BLaER1 treated with 17β-estradiol and CSF1 and Interleukin-3, amounts not matched to agents 10 nM and 100 nM (cell line): ENCODE measurements at regions not wholly inside any gene's neighbourhood (a gene's known extent, or its start where the extent isn't known, plus 50 kb on each side); places are given as distances from the start of the nearest gene placed in this dataset.

Source experiments
- H3K27ac ChIP-seq, 11 experiments: shearing (Covaris generic); formaldehyde crosslinking; 2 replicates each; pipeline ENCODE4 v1.8.1; 2022
- H3K27me3 ChIP-seq, 11 experiments: shearing (Covaris generic); formaldehyde crosslinking; 2 replicates each; pipeline ENCODE4 v1.8.1; 2022
- H3K36me3 ChIP-seq, 11 experiments: shearing (Covaris generic); formaldehyde crosslinking; 2 replicates each; pipeline ENCODE4 v1.8.1; 2022
- H3K4me1 ChIP-seq, 10 experiments: shearing (Covaris generic); formaldehyde crosslinking; 2 replicates each; pipeline ENCODE4 v1.8.1; 2022
- H3K4me2 ChIP-seq, 11 experiments: shearing (Covaris generic); formaldehyde crosslinking; 2 replicates each; pipeline ENCODE4 v1.8.1; 2022
- H3K4me3 ChIP-seq, 10 experiments: shearing (Covaris generic); formaldehyde crosslinking; 2 replicates each; pipeline ENCODE4 v1.8.1; 2022
- H3K9ac ChIP-seq, 11 experiments: shearing (Covaris generic); formaldehyde crosslinking; 2 replicates each; pipeline ENCODE4 v1.8.1; 2022
- H3K9me3 ChIP-seq, 11 experiments: shearing (Covaris generic); formaldehyde crosslinking; replicated peaks in 1 of 11; 2 replicates each; pipeline ENCODE4 v1.8.1; 2022
- H4K20me1 ChIP-seq, 11 experiments: shearing (Covaris generic); formaldehyde crosslinking; 2 replicates each; pipeline ENCODE4 v1.8.1; 2022
- Cebpa-rat ChIP-seq, 11 experiments: shearing (Covaris generic); IDR thresholded peaks; 2 replicates each; pipeline ENCODE4 v1.8.1; 2022

DNA sequence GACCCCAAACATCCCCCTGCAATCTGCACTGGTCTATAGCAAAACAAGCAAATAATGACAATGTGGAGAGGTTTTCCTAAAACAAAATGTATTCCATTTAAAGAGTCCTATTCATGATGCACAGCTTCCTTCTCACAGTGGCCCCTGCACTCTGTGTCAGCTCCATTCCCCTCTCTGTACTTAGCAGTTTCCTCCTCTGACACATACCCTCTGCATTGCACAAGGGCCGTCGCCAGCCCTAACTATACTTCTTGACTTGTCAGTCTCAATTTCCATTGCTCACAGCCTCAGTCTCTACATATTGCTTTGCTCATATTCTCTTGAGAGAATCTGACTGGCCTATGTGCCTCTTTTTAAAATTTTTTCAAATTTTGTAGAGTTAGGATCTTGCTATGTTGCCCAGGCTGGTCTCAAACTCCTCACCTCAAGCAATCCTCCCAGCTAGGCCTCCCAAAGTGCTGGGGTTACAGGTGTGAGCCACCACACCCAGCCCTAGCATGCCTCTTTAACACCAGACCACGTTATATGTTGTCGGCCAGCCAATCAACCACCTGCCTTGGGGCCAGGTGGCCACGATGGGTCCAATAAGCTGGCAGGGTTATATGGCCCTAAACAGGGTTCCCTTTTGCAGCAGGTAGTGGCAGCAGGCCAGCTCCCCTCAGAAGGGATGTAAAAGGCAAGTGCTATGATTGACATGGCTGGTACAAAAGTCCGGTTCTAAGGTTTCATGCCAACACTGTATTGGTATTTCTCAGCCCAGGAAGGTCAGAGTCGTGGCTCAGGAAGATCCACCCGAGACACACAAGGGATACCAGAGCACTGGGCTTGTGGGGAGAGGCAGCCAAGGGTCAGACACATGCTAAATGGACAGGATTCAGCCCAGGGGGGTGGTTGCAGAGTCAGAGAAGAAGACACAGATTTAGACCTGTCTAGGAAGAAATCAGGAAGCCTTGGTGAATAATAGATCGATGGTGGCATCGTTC lies 59.0 kb upstream of the SMAD3 start:
- H3K9ac ChIP-seq: no peak overlapping the region
- no peaks in the 10 kb centered on the region for H4K20me1 ChIP-seq
- H3K27me3 ChIP-seq: no peaks in the 10 kb centered on the region
- H3K4me1 ChIP-seq: peaks cover 0 to 83% (median 11%) of the 10 kb centered on the region in 10 experiments; a peak in 12 of 20 replicates
- peak overlapping the region in 1 of 11 experiments; percentile 79; a peak in 1 of 22 replicates for H3K27ac ChIP-seq
- peak overlapping the region in 3 of 11 experiments; percentile 36 to 77 (median 58); a peak in 6 of 22 replicates for H3K4me2 ChIP-seq
- H3K4me3 ChIP-seq: no peak overlapping the region
- H3K36me3 ChIP-seq: no peaks in the 10 kb centered on the region
- H3K9me3 ChIP-seq: peaks cover 0 to 19% (median 4%) of the 10 kb centered on the region in 11 experiments; a peak in 9 of 22 replicates
- TF ChIP-seq Cebpa-rat (IDR thresholded peaks at IDR 0.05): no peak

DNA sequence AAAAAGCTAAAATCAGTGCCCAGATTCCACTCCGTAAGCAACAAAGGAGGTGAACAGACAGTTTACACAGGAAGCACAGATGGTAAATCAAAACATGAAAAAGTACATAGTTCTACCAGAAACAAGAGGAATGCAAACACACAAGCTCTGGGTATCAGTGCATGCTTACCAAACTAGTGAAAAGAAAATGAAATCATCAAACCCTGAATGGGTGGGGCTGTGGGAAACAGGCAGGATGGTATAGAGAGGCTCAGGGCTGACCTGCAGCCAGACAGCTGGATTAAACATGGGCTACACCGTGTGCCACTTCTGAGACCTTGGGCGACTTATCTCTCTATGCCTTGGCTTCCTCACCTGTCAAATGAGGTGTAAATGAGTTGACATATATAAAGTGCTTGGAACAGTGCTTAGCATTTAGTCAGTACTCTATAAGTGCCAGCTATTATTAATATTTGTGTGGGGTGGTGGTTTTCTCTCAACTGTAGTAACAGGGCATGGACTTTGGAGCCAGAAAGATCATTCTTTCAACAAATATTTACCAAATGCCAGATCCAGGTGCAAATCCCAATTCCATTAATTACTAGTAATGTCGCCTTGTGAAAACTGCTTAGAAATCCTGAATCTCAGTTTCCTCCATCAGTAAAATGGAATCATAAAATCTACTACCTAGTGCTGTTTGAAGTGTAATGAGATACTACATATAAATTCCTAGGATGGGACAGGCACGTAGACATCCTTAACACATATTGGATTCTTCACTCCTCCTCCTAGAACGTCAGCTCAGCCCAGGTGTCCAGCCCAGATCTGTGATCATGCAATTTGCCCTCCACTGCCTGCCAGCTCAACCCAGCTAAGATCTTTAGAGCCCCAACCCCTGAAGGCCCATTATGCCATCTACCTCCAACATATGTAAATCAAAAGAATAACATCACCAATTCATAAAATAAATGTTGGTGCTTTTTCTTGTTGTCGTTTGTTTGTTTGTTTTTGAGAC lies 55.5 kb upstream of the SMAD3 start:
- Histone ChIP-seq H4K20me1 (no peaks in the 10 kb centered on the region), H3K9me3 (peaks cover 0 to 5% (median 0%) of the 10 kb centered on the region in 11 experiments; a peak in 1 of 22 replicates), H3K27me3 (no peaks in the 10 kb centered on the region), H3K9ac (no peak overlapping the region), H3K36me3 (no peaks in the 10 kb centered on the region), H3K4me2 (peak overlapping the region in 4 of 11 experiments; percentile 16 to 73 (median 32); a peak in 2 of 22 replicates), H3K4me1 (peaks cover 17 to 85% (median 28%) of the 10 kb centered on the region in 10 experiments), H3K27ac (no peak overlapping the region), H3K4me3 (no peak overlapping the region)
- no peak for TF ChIP-seq Cebpa-rat (IDR thresholded peaks at IDR 0.05)

DNA sequence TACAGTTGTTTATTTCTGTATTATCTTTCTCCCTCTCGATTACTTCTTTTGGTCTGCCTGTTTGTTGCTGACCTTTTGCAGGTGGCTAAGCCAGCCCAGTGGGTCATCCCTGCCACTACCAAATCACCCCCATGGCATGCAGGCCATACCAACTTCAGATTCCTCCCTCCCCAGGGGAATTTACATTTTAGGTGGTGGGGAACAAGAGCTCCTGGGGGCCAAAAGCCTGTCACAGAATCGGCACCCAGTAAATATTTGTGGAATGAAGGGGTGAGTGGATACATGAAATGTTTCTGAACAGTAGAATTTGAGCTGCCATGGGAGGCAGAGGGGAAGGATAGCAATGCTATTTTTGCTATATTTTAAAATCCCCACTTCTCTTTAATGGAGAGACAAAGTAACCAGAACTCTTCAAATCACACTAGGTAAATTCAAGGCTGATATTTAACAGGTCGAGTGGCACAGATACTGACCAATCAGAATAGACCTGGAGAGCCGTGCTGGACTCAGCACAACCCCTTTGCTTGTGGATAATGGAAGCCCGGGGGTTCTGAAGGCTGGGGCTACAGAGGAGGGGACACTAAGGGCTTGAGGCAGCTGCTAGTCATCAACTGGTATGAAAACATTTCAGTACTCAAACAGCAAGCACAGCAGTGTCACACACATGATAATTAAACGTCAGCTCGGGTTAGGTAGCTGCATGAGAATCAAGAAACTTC lies 54.3 kb upstream of the SMAD3 start:
- Histone ChIP-seq H4K20me1 (no peaks in the 10 kb centered on the region), H3K4me3 (no peak overlapping the region), H3K27ac (peak overlapping the region in 2 of 11 experiments; percentile 18 to 46; a peak in 1 of 22 replicates), H3K4me2 (peak overlapping the region in 3 of 11 experiments; percentile 19 to 73 (median 28); a peak in 5 of 22 replicates), H3K4me1 (peaks cover 17 to 85% (median 38%) of the 10 kb centered on the region in 10 experiments), H3K27me3 (no peaks in the 10 kb centered on the region), H3K36me3 (no peaks in the 10 kb centered on the region), H3K9me3 (peaks cover 0 to 5% (median 0%) of the 10 kb centered on the region in 11 experiments; a peak in 1 of 22 replicates), H3K9ac (no peak overlapping the region)
- no peak for TF ChIP-seq Cebpa-rat (IDR thresholded peaks at IDR 0.05)

DNA sequence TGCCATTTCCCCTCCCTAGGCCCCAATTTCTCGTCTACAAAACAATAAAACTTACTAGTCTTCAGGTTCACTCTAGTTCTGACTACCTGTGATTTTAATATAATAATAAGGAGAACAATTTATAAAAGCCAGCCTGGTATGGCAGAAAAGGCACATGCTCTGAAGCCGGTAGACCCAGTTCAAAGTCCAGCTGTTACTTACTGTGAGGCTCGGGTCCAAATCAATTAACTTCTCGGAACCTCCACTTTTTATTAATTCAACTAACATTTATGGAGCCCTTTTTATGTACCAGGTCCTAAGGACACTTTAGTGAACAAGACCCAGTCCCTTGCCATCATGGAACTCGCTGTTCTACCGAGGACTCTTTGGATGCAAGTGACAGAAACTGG lies 53.8 kb upstream of the SMAD3 start:
- H3K4me2 ChIP-seq: peak overlapping the region in 4 of 11 experiments; percentile 7 to 73 (median 24); a peak in 5 of 22 replicates
- H3K27ac ChIP-seq: peak overlapping the region in 6 of 11 experiments; percentile 7 to 46 (median 17); a peak in 4 of 22 replicates
- no peaks in the 10 kb centered on the region for H3K36me3 ChIP-seq
- TF ChIP-seq Cebpa-rat (IDR thresholded peaks at IDR 0.05): no peak
- H3K4me3 ChIP-seq: no peak overlapping the region
- H3K9me3 ChIP-seq: peaks cover 0 to 5% (median 0%) of the 10 kb centered on the region in 11 experiments; a peak in 1 of 22 replicates
- H4K20me1 ChIP-seq: no peaks in the 10 kb centered on the region
- H3K4me1 ChIP-seq: peaks cover 18 to 85% (median 44%) of the 10 kb centered on the region in 10 experiments
- H3K9ac ChIP-seq: no peak overlapping the region
- no peaks in the 10 kb centered on the region for H3K27me3 ChIP-seq

DNA sequence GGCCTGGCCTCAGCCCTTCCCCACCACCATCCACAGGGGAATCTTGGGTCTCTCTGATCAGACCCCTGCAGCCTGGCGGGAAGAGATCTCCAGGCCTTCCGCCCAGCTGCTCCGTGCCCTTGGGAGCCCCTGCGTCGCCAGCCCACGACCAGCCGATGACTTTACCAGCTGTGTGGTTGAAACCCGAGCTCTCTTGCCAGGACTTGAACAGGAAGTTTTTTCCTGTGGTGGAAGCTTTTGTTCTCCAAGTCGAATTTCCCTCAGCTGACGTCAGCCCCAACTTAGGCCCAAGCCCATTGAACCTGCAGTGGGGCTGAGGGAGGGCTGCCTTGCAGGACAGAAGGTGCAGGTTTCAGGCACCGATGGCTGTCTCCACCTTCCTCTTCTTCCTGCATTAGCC lies 51.7 kb upstream of the SMAD3 start:
- TF ChIP-seq Cebpa-rat (IDR thresholded peaks at IDR 0.05): no peak
- Histone ChIP-seq H3K4me1 (peaks cover 39 to 90% (median 65%) of the 10 kb centered on the region in 10 experiments), H3K27ac (peak overlapping the region; percentile 25 to 83 (median 72); a peak in 21 of 22 replicates), H3K36me3 (no peaks in the 10 kb centered on the region), H3K4me2 (peak overlapping the region; percentile 69 to 85 (median 75)), H4K20me1 (no peaks in the 10 kb centered on the region), H3K9ac (peak overlapping the region in 7 of 11 experiments; percentile 16 to 61 (median 43); a peak in 12 of 22 replicates), H3K9me3 (peaks cover 0 to 3% (median 0%) of the 10 kb centered on the region in 11 experiments; a peak in 1 of 22 replicates), H3K27me3 (no peaks in the 10 kb centered on the region), H3K4me3 (no peak overlapping the region)
